ENCODE measurements at regions not wholly inside any gene's neighbourhood (a gene's known extent, or its start where the extent isn't known, plus 50 kb on each side); places are given as distances from the start of the nearest gene placed in this dataset.

GRCh38 chr11:80861193-80861592 is 1420.4 kb upstream of the TENM4 start:
- no peak for ATAC-seq (ENCODE audit: poor library complexity)
- no peaks in the 10 kb centered on the region for H3K4me1 Mint-ChIP-seq (ENCODE audit: low read depth)
- Histone ChIP-seq H3K27me3 (ENCODE audit: control insufficient read depth in 1 of 2, insufficient read depth in 2 of 2, low read length in 2 of 2) (no peaks in the 10 kb centered on the region), H3K4me1 (ENCODE audit: insufficient read depth, low read length) (no peaks in the 10 kb centered on the region), H3K9me3 (ENCODE audit: control insufficient read depth in 1 of 2, insufficient read depth in 1 of 2, low read length in 2 of 2) (peaks cover 0 to 7% of the 10 kb centered on the region in 2 experiments), H3K27ac (ENCODE audit: low read depth in 1 of 2, low read length in 2 of 2) (no peak overlapping the region), H3K36me3 (ENCODE audit: insufficient read depth, low read length) (no peaks in the 10 kb centered on the region), H3K4me3 (ENCODE audit: low read length) (no peak overlapping the region)
- no peak for DNase-seq
- H3K36me3 Mint-ChIP-seq (ENCODE audit: low read depth) = no peaks in the 10 kb centered on the region
- intact Hi-C loops (cut with DNase I, micrococcal nuclease) = no loop called here
- H3K27me3 Mint-ChIP-seq = no peaks in the 10 kb centered on the region
- peaks cover 6% of the 10 kb centered on the region for H3K9me3 Mint-ChIP-seq
- no peak overlapping the region for H3K4me3 Mint-ChIP-seq
- TF ChIP-seq, protein P1, sequence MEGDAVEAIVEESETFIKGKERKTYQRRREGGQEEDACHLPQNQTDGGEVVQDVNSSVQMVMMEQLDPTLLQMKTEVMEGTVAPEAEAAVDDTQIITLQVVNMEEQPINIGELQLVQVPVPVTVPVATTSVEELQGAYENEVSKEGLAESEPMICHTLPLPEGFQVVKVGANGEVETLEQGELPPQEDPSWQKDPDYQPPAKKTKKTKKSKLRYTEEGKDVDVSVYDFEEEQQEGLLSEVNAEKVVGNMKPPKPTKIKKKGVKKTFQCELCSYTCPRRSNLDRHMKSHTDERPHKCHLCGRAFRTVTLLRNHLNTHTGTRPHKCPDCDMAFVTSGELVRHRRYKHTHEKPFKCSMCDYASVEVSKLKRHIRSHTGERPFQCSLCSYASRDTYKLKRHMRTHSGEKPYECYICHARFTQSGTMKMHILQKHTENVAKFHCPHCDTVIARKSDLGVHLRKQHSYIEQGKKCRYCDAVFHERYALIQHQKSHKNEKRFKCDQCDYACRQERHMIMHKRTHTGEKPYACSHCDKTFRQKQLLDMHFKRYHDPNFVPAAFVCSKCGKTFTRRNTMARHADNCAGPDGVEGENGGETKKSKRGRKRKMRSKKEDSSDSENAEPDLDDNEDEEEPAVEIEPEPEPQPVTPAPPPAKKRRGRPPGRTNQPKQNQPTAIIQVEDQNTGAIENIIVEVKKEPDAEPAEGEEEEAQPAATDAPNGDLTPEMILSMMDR (IDR thresholded peaks at IDR 0.05) = no peak
- CTCF ChIA-PET = no interaction called here
- POLR2A ChIA-PET = no interaction called here
- H3K27ac Mint-ChIP-seq = no peak overlapping the region

- TF ChIP-seq, protein P1 (IDR thresholded peaks at IDR 0.05) = no peak
- no peaks in the 10 kb centered on the region for H3K27me3 ChIP-seq (ENCODE audit: control insufficient read depth in 1 of 2, insufficient read depth in 2 of 2, low read length in 2 of 2)
- ChIA-PET CTCF (no interaction called here), POLR2A (no interaction called here)
- ATAC-seq (ENCODE audit: poor library complexity) (no peak), DNase-seq (no peak)
- Mint-ChIP-seq H3K9me3 (peaks cover 6% of the 10 kb centered on the region), H3K27me3 (no peaks in the 10 kb centered on the region), H3K4me1 (ENCODE audit: low read depth) (no peaks in the 10 kb centered on the region), H3K4me3 (no peak overlapping the region), H3K27ac (no peak overlapping the region), H3K36me3 (ENCODE audit: low read depth) (no peaks in the 10 kb centered on the region)
- no peaks in the 10 kb centered on the region for H3K36me3 ChIP-seq (ENCODE audit: insufficient read depth, low read length)
- H3K4me1 ChIP-seq (ENCODE audit: insufficient read depth, low read length) = no peaks in the 10 kb centered on the region
- H3K27ac ChIP-seq (ENCODE audit: low read depth in 1 of 2, low read length in 2 of 2) = no peak overlapping the region
- intact Hi-C loops (cut with DNase I, micrococcal nuclease) = no loop called here
- peaks cover 0 to 7% of the 10 kb centered on the region in 2 experiments for H3K9me3 ChIP-seq (ENCODE audit: control insufficient read depth in 1 of 2, insufficient read depth in 1 of 2, low read length in 2 of 2)
- no peak overlapping the region for H3K4me3 ChIP-seq (ENCODE audit: low read length)
Observed at GRCh38 chr11:80860632-80861031, 1419.8 kb upstream of the TENM4 start.

DNA sequence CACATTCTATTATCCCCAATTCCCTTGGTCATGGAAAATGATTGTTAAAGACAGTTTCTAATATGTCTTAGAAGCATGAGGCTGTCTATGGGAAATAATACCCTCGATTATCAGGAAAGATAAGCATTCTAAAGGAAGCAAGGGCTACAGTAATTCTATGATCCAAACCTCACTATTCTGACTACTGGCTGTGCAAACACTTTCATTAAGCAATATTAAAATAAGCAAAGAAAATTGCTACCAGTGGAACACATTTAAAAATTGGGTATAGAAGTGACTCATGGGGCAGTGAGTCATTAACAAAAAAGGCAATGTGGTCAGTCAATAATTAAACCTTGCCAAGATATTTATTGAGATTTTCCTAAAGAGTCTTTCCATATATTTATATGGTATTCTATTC is 1415.2 kb upstream of the TENM4 start:
- no peaks in the 10 kb centered on the region for H3K36me3 ChIP-seq (ENCODE audit: insufficient read depth, low read length)
- Mint-ChIP-seq H3K9me3 (peaks cover 6% of the 10 kb centered on the region), H3K27ac (no peak overlapping the region), H3K4me3 (no peak overlapping the region), H3K36me3 (ENCODE audit: low read depth) (no peaks in the 10 kb centered on the region), H3K27me3 (no peaks in the 10 kb centered on the region), H3K4me1 (ENCODE audit: low read depth) (no peaks in the 10 kb centered on the region)
- H3K27ac ChIP-seq (ENCODE audit: low read depth in 1 of 2, low read length in 2 of 2) = no peak overlapping the region
- no peaks in the 10 kb centered on the region for H3K27me3 ChIP-seq (ENCODE audit: control insufficient read depth in 1 of 2, insufficient read depth in 2 of 2, low read length in 2 of 2)
- ChIA-PET CTCF (no interaction called here), POLR2A (no interaction called here)
- no peak overlapping the region for H3K4me3 ChIP-seq (ENCODE audit: low read length)
- ATAC-seq (ENCODE audit: poor library complexity) = no peak
- H3K4me1 ChIP-seq (ENCODE audit: insufficient read depth, low read length) = no peaks in the 10 kb centered on the region
- intact Hi-C loops (cut with DNase I, micrococcal nuclease) = no loop called here
- TF ChIP-seq, protein P1 (IDR thresholded peaks at IDR 0.05) = no peak
- peaks cover 0 to 3% of the 10 kb centered on the region in 2 experiments for H3K9me3 ChIP-seq (ENCODE audit: control insufficient read depth in 1 of 2, insufficient read depth in 1 of 2, low read length in 2 of 2)
- no peak for DNase-seq

Data from CD4-positive, alpha-beta T cell (primary cell).